ENCODE measurements at regions not wholly inside any gene's neighbourhood (a gene's known extent, or its start where the extent isn't known, plus 50 kb on each side); places are given as distances from the start of the nearest gene placed in this dataset.

GRCh38 chr13:19059016-19059780, 122.4 kb downstream of the TUBA3C start:
- H3K4me3 ChIP-seq (ENCODE audit: insufficient read depth, low read depth, low read length), result no peak overlapping the region
- intact Hi-C loops (cut with micrococcal nuclease) (no loop called here), dilution Hi-C loops (cut with HindIII; ENCODE audit: low sequenced_read_pairs, unreplicated experiment) (no loop called here)

More at GRCh38 chr13:19059016-19059780, 122.4 kb downstream of the TUBA3C start:
- POLR2A ChIA-PET (ENCODE audit: unreplicated experiment), result no interaction called here
- H3K23ac ChIP-seq (ENCODE audit: low read depth, low read length), result no peak overlapping the region
- H3K56ac ChIP-seq (ENCODE audit: extremely low read depth, insufficient read depth, low read length), result no peak overlapping the region
- no peaks in the 10 kb centered on the region for H3K27me3 ChIP-seq (ENCODE audit: control insufficient read depth, insufficient read depth, low read length)
- H3K4ac ChIP-seq (ENCODE audit: low read depth, low read length), result no peak overlapping the region
- H2BK5ac ChIP-seq (ENCODE audit: low read depth, low read length, poor library complexity, severe bottlenecking), result no peak overlapping the region
- no peak overlapping the region for H2BK20ac ChIP-seq (ENCODE audit: low read depth, low read length)
- H3K4me1 ChIP-seq (ENCODE audit: control insufficient read depth, insufficient read depth, low read length), result no peaks in the 10 kb centered on the region
- no peak overlapping the region for H4K5ac ChIP-seq (ENCODE audit: low read depth, low read length)
- no peak overlapping the region for H2AFZ ChIP-seq (replicated peaks; ENCODE audit: low read length, poor library complexity)
- H3K9ac ChIP-seq (ENCODE audit: low read depth, low read length), result no peak overlapping the region
- ATAC-seq (ENCODE audit: low read depth) (no peak), DNase-seq (no peak)
- 29% methylated on average over 1 of the region's 16 CpGs; no CpG with 5 or more reads in 1 of the 2 experiments for WGBS, 2 experiments (ENCODE audit: extremely low coverage in 2 of 2, insufficient read length in 1 of 2)
- no peaks in the 10 kb centered on the region for H3K9me1 ChIP-seq (ENCODE audit: insufficient read depth, low read length)
- H3K4me2 ChIP-seq (ENCODE audit: low read depth, low read length), result no peak overlapping the region
- in situ Hi-C loops (cut with MboI; ENCODE audit: low sequenced_read_pairs), result no loop called here
- peaks cover 67% of the 10 kb centered on the region for H3K9me3 ChIP-seq (ENCODE audit: control insufficient read depth, insufficient read depth, low read length)
- H2AK5ac ChIP-seq (ENCODE audit: low read depth, low read length), result no peak overlapping the region
- H3K36me3 ChIP-seq (ENCODE audit: control insufficient read depth, insufficient read depth, low read length), result no peaks in the 10 kb centered on the region
- CTCF ChIA-PET, result interaction anchor here (0.6 kb wide), 1 partner anchor 23 kb away, joined by 6 read pairs; no protein-coding TSS in a partner anchor
- H2BK15ac ChIP-seq (ENCODE audit: low read depth, low read length), result no peak overlapping the region
- H4K91ac ChIP-seq (ENCODE audit: insufficient read depth, low read depth, low read length), result no peak overlapping the region
- H4K8ac ChIP-seq (ENCODE audit: low read depth in 2 of 2, low read length in 2 of 2), result no peak overlapping the region
- no peak overlapping the region for H3K27ac ChIP-seq (ENCODE audit: insufficient read depth, low read length)
- H2AK9ac ChIP-seq (replicated peaks; ENCODE audit: low read depth, low read length, poor library complexity), result no peak overlapping the region
- no TSS peak for BruUV-seq (replicated peaks)
- no peaks in the 10 kb centered on the region for H3K79me1 ChIP-seq (ENCODE audit: low read depth in 1 of 2, low read length in 2 of 2)
- H3K18ac ChIP-seq (ENCODE audit: low read depth, low read length), result no peak overlapping the region
- H4K20me1 ChIP-seq (ENCODE audit: insufficient read depth, low read length), result no peaks in the 10 kb centered on the region
- H2BK120ac ChIP-seq (ENCODE audit: low read depth, low read length), result no peak overlapping the region
- no peak for TF ChIP-seq MAZ (IDR thresholded peaks at IDR 0.05; ENCODE audit: borderline replicate concordance, low read depth, low read length)
- TF ChIP-seq RCOR1 (IDR thresholded peaks at IDR 0.05; ENCODE audit: insufficient replicate concordance, low read length), result no peak
- TF ChIP-seq MAFK (IDR thresholded peaks at IDR 0.05; ENCODE audit: low read depth, low read length), result no peak
- no peak for TF ChIP-seq SMC3 (IDR thresholded peaks at IDR 0.05; ENCODE audit: low read depth, low read length)
- TF ChIP-seq USF2 (IDR thresholded peaks at IDR 0.05; ENCODE audit: low read depth, low read length), result no peak
- TF ChIP-seq POLR2A (IDR thresholded peaks at IDR 0.05; ENCODE audit: low read depth, low read length), result no peak
- no peak overlapping the region for H3K14ac ChIP-seq (replicated peaks; ENCODE audit: low read depth, low read length)
